SU-DHL-6 (cell line): ENCODE measurements at regions not wholly inside any gene's neighbourhood (a gene's known extent, or its start where the extent isn't known, plus 50 kb on each side); places are given as distances from the start of the nearest gene placed in this dataset.

Experiments used
- EZH2phosphoT487 ChIP-seq: fragments of 200-600 bp; sonication (generic), shearing (Covaris generic); conservative IDR thresholded peaks from 2 replicates; pipeline ENCODE4 v1.6.1; 2018; ENCODE audit warnings: mild to moderate bottlenecking, antibody characterized with exemption, low read length, moderate library complexity, mixed read lengths
- TF ChIP-seq, protein P1 (sequence below): fragments of 200-600 bp; sonication (generic); IDR thresholded peaks from one replicate; pipeline ENCODE4 v1.5.1; 2017; ENCODE audit warnings: antibody characterized with exemption, mild to moderate bottlenecking, low read length, moderate library complexity; ENCODE audit not compliant: insufficient read depth, poor library complexity, severe bottlenecking

DNA sequence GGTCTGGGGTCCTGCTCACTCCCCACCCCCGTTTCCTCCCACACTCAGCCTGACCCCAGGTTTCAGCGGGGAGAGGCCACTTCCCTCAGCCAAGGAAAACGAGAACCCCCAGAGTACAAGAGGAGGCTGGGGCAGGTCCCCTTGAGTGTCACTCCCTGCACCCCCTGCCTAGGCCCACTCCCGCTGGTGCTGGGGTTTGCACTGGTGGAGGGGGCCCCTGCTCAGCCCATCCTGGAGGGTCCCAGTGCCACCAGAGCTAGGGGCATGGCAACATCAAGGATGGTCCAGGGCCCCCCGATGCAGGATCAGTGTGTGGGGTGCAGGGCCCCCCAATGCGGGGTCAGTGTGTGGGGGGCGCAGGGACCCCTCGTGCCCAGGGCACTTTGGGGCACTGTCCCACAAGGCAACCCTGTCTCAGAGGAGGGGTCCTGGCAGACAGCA lies 70.5 kb upstream of the KCTD7 start:
- TF ChIP-seq, protein P1, sequence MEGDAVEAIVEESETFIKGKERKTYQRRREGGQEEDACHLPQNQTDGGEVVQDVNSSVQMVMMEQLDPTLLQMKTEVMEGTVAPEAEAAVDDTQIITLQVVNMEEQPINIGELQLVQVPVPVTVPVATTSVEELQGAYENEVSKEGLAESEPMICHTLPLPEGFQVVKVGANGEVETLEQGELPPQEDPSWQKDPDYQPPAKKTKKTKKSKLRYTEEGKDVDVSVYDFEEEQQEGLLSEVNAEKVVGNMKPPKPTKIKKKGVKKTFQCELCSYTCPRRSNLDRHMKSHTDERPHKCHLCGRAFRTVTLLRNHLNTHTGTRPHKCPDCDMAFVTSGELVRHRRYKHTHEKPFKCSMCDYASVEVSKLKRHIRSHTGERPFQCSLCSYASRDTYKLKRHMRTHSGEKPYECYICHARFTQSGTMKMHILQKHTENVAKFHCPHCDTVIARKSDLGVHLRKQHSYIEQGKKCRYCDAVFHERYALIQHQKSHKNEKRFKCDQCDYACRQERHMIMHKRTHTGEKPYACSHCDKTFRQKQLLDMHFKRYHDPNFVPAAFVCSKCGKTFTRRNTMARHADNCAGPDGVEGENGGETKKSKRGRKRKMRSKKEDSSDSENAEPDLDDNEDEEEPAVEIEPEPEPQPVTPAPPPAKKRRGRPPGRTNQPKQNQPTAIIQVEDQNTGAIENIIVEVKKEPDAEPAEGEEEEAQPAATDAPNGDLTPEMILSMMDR = no peak
- TF ChIP-seq EZH2phosphoT487 = no peak
